ENCODE measurements at regions not wholly inside any gene's neighbourhood (a gene's known extent, or its start where the extent isn't known, plus 50 kb on each side); places are given as distances from the start of the nearest gene placed in this dataset.

GRCh38 chr7:138243430-138243829, 167.2 kb downstream of the AKR1D1 start:
- H3K9me2 ChIP-seq (replicated peaks; ENCODE audit: low read depth, low read length): no peaks in the 10 kb centered on the region
- no peak overlapping the region for H2AFZ ChIP-seq (ENCODE audit: low read length)
- no peaks in the 10 kb centered on the region; the same call in 1 of the 2 replicates for H3K9me3 ChIP-seq (ENCODE audit: insufficient read depth, low read depth, low read length)
- H3K4me1 ChIP-seq (ENCODE audit: insufficient read depth, low read length, poor library complexity, severe bottlenecking): no peaks in the 10 kb centered on the region
- TF ChIP-seq CTCF (conservative IDR thresholded peaks at IDR 0.05; ENCODE audit: low read length) (no peak), EZH2phosphoT487 (IDR thresholded peaks at IDR 0.05; ENCODE audit: borderline replicate concordance) (no peak)
- H3K4me3 ChIP-seq (ENCODE audit: low read length, poor library complexity, severe bottlenecking): no peak overlapping the region
- no peaks in the 10 kb centered on the region for H3K36me3 ChIP-seq (ENCODE audit: insufficient read depth, low read length)
- no peaks in the 10 kb centered on the region for H3K27me3 ChIP-seq (ENCODE audit: insufficient read depth, low read length, poor library complexity, severe bottlenecking)
- no peak overlapping the region for H3K4me2 ChIP-seq (ENCODE audit: low read depth, low read length, poor library complexity, severe bottlenecking)
- H3F3A ChIP-seq (ENCODE audit: low read depth): no peaks in the 10 kb centered on the region
- H3K9ac ChIP-seq (ENCODE audit: low read depth, low read length, poor library complexity, severe bottlenecking): no peak overlapping the region
- no peaks in the 10 kb centered on the region for H4K20me1 ChIP-seq (ENCODE audit: insufficient read depth, low read length, poor library complexity, severe bottlenecking)
- H3K79me2 ChIP-seq (ENCODE audit: insufficient read depth, low read length): no peaks in the 10 kb centered on the region

GRCh38 chr7:138243836-138244235, 167.6 kb downstream of the AKR1D1 start:
- Histone ChIP-seq H3K9ac (ENCODE audit: low read depth, low read length, poor library complexity, severe bottlenecking) (no peak overlapping the region), H3K4me2 (ENCODE audit: low read depth, low read length, poor library complexity, severe bottlenecking) (no peak overlapping the region), H3K79me2 (ENCODE audit: insufficient read depth, low read length) (no peaks in the 10 kb centered on the region), H4K20me1 (ENCODE audit: insufficient read depth, low read length, poor library complexity, severe bottlenecking) (no peaks in the 10 kb centered on the region), H3K4me3 (ENCODE audit: low read length, poor library complexity, severe bottlenecking) (no peak overlapping the region), H3K9me2 (replicated peaks; ENCODE audit: low read depth, low read length) (no peaks in the 10 kb centered on the region), H2AFZ (ENCODE audit: low read length) (no peak overlapping the region), H3K27me3 (ENCODE audit: insufficient read depth, low read length, poor library complexity, severe bottlenecking) (no peaks in the 10 kb centered on the region), H3K36me3 (ENCODE audit: insufficient read depth, low read length) (no peaks in the 10 kb centered on the region), H3K4me1 (ENCODE audit: insufficient read depth, low read length, poor library complexity, severe bottlenecking) (no peaks in the 10 kb centered on the region), H3K9me3 (ENCODE audit: insufficient read depth, low read depth, low read length) (no peaks in the 10 kb centered on the region; the same call in 1 of the 2 replicates), H3F3A (ENCODE audit: low read depth) (no peaks in the 10 kb centered on the region)
- TF ChIP-seq EZH2phosphoT487 (IDR thresholded peaks at IDR 0.05; ENCODE audit: borderline replicate concordance) (no peak), CTCF (conservative IDR thresholded peaks at IDR 0.05; ENCODE audit: low read length) (no peak)

- no peak overlapping the region for H2AFZ ChIP-seq (ENCODE audit: low read length)
- H3K9ac ChIP-seq (ENCODE audit: low read depth, low read length, poor library complexity, severe bottlenecking): no peak overlapping the region
- TF ChIP-seq CTCF (conservative IDR thresholded peaks at IDR 0.05; ENCODE audit: low read length): no peak
- H4K20me1 ChIP-seq (ENCODE audit: insufficient read depth, low read length, poor library complexity, severe bottlenecking): no peaks in the 10 kb centered on the region
- H3K4me2 ChIP-seq (ENCODE audit: low read depth, low read length, poor library complexity, severe bottlenecking): no peak overlapping the region
- H3K79me2 ChIP-seq (ENCODE audit: insufficient read depth, low read length): no peaks in the 10 kb centered on the region
- H3K27me3 ChIP-seq (ENCODE audit: insufficient read depth, low read length, poor library complexity, severe bottlenecking): no peaks in the 10 kb centered on the region
- no peaks in the 10 kb centered on the region for H3K9me2 ChIP-seq (replicated peaks; ENCODE audit: low read depth, low read length)
- no peak overlapping the region for H3K4me3 ChIP-seq (ENCODE audit: low read length, poor library complexity, severe bottlenecking)
- H3F3A ChIP-seq (ENCODE audit: low read depth): no peaks in the 10 kb centered on the region
- H3K9me3 ChIP-seq (ENCODE audit: insufficient read depth, low read depth, low read length): no peaks in the 10 kb centered on the region
- no peaks in the 10 kb centered on the region for H3K36me3 ChIP-seq (ENCODE audit: insufficient read depth, low read length)
- H3K4me1 ChIP-seq (ENCODE audit: insufficient read depth, low read length, poor library complexity, severe bottlenecking): no peaks in the 10 kb centered on the region
These were observed 168.3 kb downstream of the AKR1D1 start for GRCh38 chr7:138244606-138245005.
